ENCODE measurements at regions not wholly inside any gene's neighbourhood (a gene's known extent, or its start where the extent isn't known, plus 50 kb on each side); places are given as distances from the start of the nearest gene placed in this dataset. TPM values are rescaled to one million over a fixed set of nuclear protein-coding genes. Genes with fewer than 3 reads are reported as not detected.

GRCh38 chr11:130816546-130817329 is 99.5 kb downstream of the SNX19 start:
- intact Hi-C loops (cut with DNase I): no loop called here
- ATAC-seq: no peak
- no peak for DNase-seq (ENCODE audit: missing footprints)

GRCh38 chr11:130817330-130817944 is 98.8 kb downstream of the SNX19 start:
- intact Hi-C loops (cut with DNase I): no loop called here
- no peak for ATAC-seq
- no peak for DNase-seq (ENCODE audit: missing footprints)

- intact Hi-C loops (cut with DNase I): no loop called here
These were observed 96.7 kb downstream of the SNX19 start for GRCh38 chr11:130819625-130820024.

More at GRCh38 chr11:130819625-130820024, 96.7 kb downstream of the SNX19 start:
- no peak for DNase-seq (ENCODE audit: missing footprints)
- no peak for ATAC-seq

Small RNA genes lying in the stretch of these regions (microRNA-seq; reads per million reads assigned to microRNA genes)
- gene MIR8052: not detected
